ENCODE measurements at regions not wholly inside any gene's neighbourhood (a gene's known extent, or its start where the extent isn't known, plus 50 kb on each side); places are given as distances from the start of the nearest gene placed in this dataset.

DNA sequence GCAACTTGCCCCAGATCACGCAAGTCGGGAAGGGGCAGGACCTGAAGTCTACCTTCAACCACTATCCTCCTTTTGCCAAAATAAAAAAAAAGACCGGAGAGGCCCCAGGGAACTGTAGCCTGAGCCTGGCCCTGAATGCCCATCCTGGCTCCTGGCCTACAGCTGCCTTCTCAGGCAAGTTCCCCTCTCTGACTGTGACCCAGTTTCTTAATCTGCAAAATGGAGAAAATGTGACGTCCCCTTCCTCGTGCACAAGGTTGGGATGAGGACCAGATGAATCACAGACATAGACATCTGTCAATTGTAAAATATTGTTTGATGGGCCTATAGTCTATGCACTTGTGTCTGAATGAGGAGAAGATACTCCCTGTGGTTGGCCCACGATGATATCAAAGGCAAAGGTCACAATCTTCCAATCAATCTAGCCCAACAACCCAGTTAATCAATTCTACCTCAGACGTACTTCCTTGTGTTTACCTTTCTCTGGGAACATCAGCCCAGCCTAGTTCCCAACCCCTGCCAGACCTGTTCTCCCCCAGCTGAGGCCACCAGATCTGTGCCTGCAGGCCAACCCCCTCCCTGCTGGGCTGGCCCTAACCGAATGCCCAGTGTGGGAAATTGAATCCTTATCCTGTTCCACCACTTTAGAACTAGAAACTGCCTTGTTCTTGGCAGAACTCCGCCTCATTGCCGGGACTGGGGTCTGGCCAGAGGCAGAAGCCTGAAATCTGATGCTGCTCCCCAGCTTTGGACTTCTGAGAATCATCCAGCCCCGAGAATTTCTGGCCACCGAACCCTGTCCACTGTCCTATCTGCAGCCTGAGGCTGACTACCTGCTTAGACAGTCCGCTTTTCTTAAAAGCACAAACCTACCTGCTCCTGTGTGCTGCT lies 101.8 kb upstream of the LIPC start:
- no peak for DNase-seq

DNA sequence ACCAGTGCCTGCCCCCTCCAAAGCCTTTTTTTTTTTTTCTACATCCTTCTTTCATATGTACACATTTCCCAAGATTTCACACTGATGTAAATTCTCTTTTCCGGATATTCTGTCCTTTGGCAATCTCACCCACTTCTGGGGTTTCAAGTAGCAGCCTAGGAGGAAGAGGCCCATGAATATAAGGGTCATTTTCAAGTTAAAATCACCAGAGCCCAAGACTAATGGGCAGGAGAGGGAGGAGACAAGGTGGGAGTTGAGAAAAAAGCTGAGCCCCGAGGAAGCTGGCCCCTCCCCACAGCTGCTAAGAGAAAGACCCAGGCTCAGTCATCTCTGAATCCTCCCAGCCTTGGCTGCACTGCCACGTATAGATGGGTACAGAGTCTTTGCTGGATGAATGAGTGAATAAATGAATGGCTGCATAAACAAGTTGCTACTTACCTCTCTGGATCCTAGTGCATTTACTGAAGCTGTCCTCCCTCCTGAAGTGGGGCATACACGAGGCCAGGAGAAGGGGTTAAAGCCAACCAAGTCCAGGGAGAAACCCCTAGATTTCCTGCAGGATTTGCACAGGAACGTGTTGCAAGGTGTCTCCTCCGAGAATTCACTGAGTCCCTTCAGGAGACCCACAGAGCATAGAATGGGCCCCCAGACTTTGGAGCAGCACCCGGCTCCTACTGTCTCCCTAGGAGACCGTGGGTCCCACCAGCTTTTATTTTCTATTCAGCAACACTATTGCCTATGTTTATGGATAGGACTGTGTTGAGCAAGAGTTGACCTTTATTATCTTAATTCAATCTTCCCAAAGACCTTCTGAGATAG lies 100.8 kb upstream of the LIPC start:
- no peak for DNase-seq

DNA sequence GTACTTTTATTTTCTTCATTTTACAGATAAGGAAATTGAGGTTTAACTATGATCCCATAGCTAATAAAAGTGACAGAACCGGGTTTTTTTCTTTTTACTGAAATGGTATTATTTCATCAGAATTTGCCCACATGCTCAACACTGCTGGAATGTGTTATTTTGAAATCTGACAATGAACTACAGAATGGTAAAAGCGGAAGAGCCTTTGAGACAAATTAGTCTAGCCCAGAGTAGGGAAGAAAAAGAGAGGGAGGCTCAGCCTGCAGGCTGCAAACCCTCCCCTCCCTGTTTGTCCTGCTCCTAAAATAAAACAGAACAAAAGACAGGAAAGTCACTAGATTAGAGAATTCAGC lies 100.3 kb upstream of the LIPC start:
- no peak for DNase-seq

DNA sequence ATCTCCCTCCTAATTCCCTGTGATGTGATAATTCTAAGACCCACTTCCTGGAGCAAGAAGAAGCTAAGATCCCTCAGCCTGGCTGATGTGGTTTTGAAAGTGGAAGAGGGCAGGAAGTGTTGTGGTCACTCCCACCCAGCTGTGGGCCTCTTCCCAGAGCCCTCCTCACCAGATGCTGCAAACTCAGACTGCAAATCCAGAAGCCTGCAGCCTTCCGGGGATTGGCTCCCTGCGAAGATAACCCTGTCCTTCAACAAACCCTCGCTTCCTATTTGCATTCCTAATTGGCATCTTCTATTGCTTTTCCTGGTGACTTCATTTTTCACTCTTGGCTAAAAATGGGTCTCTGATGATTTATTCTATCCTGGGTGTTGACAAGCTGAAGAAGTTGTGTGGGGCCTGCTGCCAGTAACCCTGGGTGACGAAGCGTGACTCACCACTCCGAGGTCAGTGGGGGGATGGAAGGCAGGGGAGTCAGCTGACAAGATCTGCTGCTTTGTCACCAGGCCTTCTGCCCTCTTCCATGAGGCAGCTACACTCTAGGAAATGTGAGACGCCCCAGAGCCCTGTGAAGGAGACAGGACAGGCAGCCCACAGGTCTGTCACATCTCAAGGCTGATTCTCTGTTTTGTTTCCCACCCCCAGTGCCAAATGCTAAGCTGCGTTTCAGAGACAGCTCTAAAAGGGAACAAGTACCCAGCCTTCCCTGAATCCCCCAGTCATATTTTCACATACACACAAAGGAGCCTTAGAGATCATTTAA lies 99.7 kb upstream of the LIPC start:
- DNase-seq = peak; percentile 88

DNA sequence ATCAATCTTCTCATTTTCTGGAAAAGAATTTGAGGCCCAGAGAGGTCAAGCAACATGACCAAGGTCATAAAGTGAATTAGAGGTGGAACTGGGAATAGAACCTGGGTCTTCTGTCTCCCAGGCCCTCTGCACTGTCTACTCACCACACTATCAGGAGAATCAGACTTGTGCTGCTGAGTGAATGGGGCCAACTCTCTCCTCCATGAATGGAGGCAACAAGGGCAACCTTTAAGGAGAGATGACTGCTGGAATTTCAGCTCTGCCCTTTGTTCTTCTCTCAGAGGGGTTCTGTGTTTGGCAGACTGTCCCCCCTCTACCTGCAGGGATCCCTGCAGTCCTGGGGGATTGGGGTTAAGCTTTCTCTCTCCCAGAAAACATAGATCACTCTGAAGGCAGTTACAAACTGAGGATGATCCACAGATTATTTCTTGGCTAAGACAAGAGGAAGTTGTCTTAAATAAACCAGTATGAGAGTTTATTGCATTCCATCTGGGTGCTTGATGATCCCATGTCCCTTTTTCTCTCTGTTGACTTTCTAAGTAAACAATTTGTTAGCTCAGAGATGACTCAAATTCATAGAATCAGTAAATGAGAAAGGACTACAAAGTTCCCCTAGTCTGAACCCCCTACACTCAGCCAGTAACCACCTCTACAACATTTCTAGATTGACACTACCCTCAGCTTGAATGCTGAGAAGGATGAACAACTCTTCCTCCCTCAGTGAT lies 99.0 kb upstream of the LIPC start:
- no peak for DNase-seq

DNA sequence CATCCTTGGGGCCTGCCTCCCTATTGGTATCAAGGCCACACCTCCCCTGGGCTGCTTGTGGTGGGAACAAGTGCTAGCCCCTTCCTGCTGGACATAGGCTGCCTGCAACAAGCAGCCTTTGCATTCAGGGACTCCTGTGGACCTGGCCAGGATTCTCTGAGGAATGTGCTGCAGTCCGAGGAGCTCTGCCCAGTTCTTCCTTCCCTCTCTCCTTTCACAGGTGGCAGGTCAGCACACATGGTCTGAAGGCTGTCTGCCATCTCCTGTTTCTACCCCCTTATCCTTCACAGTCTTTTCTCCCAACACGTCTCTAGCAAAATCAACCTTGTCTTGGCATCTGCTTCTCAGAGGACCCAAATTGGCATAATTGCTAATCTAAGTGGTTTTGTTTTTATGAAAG lies 97.0 kb upstream of the LIPC start:
- no peak for DNase-seq

DNA sequence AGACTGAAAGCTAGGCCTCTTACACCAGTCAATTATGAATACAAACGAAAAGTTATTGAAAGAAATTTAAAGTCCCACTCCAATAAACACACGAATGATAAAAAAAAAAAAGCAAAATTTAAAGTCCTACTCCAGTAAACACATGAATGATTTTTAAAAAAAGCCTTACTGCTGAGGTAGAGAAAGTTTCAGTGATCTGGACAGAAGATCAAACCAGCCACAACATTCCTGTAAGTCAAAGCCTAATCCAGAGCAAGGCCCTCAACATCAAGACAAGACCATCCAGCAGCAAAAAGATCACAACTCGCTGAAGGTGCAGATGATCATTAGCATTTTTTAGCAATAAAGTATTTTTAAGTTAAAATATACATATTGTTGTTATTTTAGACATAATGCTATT lies 95.6 kb upstream of the LIPC start:
- no peak for DNase-seq

DNA sequence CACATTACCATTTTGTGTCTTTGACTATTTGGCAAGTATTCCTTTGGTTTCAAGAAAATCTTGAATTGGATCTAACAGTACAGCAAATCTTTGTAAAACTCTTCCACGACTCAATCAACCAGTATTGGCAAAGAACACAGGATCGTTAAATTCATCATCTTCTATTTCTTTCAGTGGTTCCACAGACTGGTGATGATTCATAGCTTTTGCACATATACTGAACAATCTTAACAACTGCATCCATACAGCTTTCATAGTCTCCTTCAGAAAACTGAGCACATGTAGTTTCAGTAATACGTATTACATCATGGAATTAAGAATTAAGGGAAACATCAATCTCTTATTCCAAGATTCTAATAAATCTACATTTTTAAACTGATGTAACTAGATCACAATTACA lies 91.6 kb upstream of the LIPC start:
- DNase-seq = no peak

DNA sequence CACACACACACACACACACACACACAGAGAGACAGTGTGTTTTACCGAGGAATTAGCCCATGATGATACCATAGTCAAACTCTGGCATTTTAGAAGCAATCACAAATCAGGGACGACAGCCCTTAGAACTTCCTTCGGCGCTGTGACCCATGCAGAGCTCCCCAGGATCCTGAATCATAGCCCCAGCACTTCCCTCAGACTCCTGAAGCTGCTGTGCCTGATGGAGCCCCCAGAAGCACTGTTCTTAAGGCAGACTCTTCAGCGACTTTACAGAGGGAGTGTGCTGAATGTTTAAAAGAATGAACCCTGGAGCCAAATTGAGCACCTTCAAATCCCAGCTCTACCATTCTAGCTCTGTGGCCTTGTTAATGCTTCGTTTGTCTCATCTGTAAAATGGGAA lies 89.3 kb upstream of the LIPC start:
- no peak for DNase-seq

DNA sequence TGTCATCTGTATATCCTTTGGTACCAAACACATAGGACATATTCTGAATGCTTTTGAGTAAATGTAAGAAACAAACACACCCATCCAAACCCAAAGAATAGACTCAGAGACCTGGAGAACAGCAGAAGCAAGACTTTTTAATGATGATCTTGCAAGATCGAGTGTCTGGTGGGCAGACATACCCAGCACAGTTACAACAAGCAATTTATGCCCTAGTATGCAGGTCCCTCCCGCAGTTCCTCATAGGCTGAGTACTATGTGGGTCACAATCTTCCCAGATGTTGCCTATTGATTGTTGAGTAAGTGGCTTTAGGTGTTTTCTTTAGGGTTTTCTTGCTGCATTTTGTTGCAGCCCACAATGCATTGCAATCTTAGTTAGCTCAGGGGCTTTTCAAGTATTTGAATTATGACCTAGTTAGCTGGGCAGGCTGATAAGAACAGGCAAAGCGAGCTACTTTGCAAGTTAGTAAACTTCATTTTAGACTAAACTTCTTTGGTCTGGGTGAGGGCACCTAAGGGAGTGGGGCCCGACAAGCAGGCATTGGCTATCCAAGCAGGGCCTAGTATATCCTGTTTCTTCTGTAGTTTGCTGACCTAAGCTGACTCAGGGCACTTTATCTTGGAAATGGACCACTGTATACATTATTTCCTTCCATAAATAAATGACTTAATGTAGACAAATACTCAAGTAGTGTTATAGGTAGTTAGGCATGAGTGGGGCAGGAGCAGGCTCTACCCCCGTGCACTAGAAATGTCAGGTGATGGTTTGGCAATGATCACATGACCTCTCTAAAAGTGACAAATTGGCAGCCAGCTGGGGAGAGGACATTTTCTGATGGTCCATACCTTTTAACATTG lies 87.3 kb upstream of the LIPC start:
- DNase-seq = no peak

DNA sequence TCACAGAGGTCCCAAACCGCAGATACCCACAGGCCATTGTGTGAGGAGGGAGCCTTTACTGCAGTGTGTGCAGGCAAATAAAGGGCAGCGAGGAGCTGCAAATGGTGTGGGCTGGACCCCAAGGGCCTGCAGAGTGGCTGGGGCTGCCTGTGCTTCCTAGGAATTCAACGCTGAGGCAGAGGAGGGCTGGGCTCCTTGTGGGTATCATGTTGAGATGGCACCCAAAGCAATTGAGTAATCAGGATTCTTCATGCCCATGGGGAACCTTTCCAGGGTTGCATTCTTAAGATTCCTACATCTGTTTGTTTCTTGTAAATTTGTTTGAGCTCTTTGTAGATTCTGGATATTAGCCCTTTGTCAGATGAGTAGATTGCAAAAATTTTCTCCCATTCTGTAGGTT lies 85.4 kb upstream of the LIPC start:
- DNase-seq = no peak

DNA sequence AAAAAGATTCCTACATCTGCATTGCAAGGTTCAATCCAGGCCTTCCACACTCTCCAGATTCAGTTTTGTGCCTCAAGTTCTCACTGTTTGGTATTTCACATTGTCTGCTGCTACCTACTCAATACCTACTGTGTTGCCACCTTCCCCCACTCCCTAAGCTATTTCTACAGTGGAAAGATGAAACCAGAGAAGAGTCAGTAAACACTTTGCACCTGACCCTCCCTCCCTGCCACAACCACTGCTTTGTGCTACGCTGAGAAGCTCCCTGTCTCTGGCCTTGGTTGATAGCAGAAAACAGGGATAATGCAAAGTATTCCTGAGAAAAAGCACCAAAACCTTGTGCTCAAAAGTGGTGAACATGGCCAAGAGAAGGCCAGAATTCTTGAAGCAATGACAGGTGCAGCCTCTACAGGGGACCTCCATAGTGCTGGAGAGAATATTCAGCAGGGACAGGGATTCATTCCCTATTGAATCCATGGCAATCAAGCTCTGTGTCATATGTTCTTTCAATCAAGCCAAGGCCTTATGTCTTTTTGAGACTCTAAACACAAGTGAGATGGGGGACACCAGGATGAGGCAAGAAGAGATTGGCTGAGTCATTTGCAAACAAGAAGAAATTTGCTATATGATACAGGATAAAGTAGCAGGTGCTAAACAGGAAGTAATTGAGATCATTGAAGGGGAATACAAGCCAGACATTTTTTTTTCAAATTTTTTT lies 83.5 kb upstream of the LIPC start:
- no peak for DNase-seq

DNA sequence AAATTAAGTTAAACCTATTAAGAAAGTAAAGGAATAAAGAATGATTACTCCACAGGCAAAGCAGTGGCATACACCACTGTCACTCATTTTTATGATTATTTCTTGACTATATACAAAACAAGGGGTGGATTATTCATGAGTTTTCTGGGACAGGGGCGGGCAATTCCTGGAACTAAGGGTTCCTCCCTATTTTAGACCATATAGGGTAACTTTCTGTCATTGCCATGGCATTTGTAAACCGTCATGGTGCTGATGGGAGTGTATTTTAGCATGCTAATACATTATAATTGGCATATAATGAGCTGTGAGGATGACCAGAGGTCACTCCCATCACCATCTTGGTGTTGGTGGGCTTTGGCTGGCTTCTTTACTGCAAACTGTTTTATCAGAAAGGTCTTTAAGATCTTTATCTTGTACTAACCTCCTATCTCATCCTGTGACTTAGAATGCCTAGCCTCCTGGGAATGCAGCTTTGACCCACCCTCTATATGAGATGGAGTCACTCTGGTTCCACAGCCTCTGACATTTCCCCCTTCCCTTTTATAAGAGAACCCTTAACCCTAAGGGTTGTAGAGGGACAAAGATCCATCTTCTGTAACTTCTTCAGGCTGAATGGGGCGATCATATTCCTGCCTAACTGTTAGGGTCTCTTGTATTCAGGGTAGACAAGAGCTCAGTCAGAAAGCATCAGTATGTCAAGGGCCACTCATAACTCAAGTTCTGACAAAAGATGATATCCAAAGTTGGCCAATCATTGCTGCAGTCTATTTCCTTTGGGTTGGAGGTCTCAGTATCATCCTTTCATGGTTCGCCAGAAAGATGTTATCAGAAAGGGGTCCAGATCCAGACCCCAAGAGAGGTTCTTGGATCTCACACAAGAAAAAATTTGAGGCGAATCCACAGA lies 79.5 kb upstream of the LIPC start:
- no peak for DNase-seq

DNA sequence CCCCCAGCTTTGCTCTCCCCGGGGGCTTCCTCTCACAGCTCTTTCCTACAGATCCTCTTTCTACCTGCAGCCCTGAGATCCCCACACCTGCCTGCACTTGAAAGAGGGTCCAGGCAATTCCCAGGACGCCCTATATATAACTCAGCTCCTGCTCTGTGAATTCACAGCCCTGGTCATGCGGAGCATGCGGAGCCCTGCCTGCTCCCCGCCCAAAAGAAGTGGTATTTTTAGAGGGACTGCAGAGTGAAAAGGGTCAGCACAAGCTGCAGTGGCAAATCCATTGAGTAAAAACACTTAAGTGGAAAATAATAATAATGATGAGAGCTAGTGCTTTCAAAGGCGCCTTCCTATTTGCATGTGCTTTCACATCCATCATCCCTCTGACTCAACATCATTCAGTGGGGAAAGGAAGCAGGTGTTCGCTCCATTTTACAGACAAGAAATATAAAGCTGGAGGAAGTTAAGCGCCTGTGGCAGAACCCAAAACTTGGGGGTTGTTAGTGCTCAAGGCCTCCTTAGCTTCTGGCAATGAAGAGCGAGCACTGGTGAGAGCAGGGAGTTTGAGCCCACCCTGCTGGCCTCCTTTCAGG lies 76.3 kb upstream of the LIPC start:
- DNase-seq = no peak

DNA sequence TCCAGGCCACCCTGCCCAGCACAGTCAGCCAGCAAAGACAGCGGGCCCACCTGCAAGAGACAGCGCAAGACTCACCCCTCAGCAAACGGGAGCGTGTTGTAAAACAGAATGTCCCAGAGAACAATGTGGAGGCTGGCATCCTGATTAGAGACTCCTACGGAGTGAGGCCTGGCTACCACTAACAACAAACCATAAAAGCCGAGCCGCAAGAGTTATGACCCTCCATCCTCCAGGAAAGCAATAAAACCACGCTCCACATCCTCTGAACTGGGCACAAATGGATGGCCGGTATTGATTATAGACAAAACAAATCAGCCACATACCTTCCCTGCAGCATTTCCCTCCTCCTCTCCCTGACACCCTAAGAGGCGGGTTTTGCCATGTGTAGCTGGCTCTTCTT lies 75.8 kb upstream of the LIPC start:
- DNase-seq = no peak

DNA sequence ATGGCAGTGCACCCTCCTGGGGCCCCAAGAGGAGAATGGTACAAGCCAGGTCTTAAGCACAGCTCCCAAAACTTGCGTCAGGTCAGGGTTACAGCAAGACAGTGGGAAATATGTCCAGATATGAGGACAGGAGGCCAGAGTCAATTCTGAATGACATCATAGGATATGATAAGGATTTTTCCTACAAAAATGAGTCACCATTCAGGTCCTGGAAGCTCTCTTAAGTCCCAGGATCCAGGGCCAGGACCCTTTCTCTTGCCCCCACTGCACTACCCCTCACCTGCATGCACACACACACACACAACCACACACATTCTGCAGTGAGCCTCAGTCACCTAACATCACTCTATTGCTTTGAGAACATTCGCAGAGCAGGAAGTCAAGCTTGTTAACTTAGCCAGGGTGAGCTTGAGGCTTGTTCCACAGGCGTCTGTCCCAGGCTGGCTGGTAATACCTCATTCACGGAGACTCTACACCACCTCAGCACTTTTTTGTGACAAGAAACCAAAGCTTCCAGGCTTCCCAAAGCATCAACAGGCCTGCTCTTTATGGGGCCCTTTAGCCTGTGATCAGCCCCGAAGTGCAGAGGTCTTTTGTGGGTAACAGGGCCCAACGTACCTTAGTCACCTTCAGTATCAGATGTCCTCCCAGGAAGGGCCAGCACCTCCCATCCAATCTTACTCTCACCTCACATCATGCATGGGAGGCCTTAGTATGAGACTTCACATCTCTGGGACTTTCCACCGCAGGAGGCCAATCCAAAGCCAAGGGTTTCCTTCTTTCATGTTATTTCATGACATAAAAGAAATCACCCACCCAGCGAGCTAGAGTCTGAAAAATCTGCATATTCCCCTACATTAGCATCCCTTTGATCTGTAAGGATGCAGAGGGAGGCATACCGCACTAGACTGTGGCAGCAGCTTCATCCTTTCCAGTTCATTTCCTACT lies 74.0 kb upstream of the LIPC start:
- DNase-seq = no peak

DNA sequence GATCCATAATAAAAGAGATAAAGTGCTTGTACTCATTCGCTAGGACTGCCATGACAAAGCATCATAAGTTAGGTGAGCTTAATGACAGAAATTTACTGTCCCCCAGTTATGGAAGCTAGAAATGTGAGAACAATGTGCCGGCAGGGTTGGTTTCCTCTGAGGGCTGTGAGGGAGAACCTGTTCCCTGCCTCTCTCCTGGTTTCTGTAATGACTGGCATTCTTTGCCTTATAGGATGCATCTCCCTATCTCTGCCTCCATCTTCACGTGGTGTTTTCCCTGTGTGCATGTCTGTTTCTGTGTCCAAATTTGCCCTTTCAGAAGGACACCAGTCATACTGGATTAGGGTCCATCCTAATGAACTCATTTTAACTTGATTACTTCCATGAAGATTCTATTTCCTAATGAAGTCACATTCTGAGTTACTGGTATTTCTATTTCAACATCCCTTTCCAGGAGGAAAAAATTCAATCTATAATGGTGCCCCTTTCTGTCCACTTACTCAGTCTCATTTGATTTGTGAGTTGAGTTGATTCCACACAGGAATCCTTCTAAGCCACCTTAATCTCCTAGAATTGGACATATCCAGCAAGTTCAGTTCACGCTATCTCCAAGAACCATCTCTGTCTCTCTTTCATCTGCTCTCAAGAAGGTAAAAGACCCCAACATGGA lies 71.2 kb upstream of the LIPC start:
- DNase-seq = no peak

DNA sequence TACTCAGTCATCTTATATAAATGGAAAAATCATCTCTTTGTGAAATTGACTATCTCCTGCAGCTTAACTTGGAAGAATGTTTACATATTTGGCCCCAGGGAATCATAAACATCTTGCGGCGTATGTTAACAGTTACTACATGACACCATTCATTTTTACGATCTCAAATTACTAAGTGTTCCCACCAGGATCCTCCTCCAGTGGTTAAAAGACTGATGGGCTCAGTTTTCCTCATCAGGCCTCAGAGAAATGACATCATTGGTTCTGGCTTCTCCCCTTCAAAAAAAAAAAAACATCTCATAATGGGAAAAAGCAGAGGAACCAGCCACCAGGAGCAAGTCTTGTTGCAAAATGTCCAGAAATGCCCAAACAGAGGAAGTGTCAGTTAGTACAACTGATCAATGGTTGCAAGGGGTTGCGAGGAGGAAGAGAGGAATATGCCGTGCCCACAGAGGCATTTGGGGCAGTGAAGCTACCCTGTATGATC lies 70.5 kb upstream of the LIPC start:
- DNase-seq = no peak
